HG03565 (cell line): ENCODE measurements at regions not wholly inside any gene's neighbourhood (a gene's known extent, or its start where the extent isn't known, plus 50 kb on each side); places are given as distances from the start of the nearest gene placed in this dataset.

Experiments
- ATAC-seq: cut with Tn5 transposase; IDR thresholded peaks from one replicate; pipeline ENCODE4 v1.9.1; 2021; ENCODE audit warnings: mild to moderate bottlenecking, moderate library complexity; ENCODE audit not compliant: unreplicated experiment

DNA sequence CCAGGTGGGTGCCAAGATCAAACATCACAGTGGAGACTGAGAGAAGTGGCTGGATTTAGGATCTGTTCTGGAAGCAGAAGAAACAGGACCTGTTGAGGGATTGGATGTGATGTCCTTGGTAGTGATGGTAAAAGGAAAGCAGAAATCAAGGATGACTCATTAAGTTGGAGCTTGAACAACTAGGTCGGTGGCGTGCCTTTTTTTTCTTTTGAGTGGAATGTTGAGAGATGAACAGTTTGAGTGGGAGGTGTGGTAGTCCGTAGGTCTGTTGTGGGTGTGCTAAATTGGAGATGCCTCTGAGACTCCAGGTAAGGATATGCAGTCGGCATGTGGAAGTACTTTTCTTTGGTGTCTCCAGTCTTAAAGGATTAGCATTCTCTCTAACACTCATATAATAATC is 92.1 kb upstream of the IL12B start:
- ATAC-seq: no peak

DNA sequence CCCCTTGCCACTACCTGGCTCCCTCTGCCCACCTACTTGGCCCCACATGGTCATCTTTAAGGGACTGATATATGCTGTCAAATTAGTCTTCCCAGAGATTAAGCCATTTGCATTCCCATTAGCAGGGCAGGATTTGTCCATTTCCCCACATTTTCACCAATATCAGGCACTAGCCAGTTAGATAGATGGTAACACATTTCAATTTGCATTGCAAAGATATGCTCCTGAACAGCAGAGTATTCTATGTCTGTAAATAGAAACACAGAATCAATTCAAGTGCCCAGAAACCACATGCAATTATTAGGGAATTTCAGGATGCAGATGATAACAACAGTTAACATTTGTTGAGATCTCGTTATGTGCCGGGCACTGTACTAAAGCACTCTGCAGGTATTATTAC is 92.6 kb upstream of the IL12B start:
- no peak for ATAC-seq

DNA sequence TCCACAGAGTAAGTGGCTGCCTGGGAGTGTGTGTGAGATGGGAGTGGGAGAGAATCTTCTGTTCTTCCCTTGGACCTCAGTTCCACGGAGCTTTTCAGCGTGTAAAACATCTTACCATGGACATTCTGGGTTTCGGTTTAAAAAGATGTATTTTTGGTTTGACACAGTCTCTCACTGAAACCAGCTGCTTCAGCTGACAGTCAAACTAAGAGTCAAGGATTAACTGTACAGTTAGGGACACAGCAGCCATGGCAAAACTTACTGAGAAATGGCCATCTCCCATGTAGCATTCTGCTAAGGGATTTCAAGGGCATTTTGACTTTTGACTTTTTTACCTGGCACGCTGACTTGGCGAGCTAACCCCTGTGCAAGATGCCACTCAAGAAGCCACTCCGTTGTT is 93.8 kb upstream of the IL12B start:
- no peak for ATAC-seq

DNA sequence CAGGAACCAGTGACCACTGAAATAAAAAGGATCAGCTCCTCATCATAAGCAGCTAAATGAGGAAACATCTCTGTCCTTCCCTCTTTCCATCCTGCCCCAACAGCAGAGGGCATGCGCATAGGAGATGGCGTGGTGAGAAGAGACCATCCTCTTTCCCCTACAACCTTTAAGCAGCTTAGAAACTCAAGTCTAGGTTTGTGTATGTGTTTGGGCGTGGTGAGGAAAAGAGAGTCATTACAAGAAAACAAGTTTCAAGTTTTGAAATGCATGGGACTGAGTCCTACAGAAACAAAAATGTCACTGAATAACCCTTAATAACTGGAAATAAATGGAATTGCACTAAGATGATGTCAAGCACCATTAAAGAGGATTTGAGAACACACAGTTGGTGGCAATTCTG is 96.4 kb upstream of the IL12B start:
- ATAC-seq: no peak

DNA sequence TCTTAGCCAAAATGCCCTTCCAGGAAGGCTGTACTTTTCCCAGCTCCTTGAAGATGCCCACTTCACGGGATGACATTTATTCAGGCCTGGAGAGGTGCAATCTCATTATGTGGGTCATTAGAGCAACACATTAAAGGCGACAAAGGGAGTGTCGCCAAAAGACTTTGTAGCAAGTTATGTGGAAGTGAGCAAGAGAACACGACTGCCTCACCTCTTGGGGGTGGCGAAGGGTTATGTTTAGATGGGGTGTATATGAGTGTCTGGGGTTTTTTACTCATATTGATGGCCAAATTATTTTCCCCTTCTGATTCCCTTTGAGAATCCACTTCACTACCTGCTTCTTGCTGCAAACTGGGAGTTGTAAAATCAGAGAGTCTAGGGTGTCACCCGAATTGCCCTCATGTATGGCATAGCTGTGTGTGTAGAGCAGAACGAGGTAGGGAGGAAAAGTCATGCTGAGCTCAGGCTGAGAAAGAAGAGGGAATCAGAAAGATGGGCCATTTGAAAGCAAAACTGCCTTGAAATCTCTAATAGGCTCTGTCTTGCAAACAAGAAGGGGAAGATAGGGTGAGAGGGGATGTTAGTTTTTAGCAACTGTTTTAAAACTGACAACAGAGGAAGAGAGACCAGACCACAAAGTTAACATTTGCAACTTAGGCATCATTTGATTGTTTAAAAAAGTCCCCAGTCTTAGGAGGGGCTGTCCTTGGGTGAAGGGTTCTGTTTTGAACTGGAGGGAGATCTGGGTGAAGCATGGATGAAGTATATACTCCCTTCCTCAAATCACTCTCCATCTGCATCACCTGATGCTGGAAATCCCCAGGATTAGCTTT is 97.1 kb upstream of the IL12B start:
- ATAC-seq: peak; percentile 68

DNA sequence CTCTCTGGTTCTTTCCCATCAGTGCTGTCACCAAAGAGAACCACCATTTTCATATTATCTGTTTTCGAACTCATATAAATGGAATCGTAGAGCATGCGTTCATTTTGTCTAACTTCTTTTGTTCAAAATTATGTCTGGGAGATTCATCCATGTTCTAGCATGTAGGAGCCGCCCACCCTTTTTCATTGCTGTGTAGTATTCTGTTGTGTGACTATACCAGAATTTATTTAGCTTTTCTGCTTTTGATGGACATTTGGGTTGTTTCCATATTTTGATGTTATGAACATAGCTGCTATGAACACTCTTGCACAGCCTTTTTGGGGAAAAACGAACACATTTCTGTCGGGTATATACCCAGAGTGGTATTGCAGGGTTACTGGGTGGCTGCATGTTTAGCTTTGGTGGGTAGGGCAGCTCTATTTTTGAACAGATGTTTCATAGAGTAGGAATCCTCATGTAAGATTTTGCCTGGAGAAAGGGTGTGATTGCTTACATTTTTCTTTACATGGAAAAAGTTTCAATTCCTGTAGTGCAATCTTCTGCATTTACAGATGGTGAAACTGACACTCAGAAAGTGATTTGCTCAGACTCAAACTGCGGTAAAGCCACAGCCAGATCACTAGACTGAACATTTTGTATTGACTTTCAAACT is 100.2 kb upstream of the IL12B start:
- peak; percentile 26 for ATAC-seq

DNA sequence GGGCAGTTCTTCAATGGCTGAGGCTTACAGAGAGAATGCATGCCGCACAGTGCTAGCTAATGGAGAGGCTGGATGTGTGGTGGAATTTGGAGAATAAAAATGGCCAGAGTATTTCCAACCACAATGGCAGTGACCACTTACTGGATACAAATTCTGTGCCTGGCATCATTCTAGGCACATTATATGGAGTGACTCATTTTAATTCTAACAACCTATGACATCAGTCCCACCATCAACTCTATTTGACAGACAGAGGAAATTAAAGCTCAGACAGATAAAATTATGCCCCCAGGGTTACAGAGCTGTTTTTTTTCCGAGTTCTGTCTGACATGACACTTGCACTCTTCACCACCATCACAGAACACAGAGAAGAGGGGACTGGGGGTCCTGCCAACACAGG is 105.6 kb upstream of the IL12B start:
- ATAC-seq: no peak

DNA sequence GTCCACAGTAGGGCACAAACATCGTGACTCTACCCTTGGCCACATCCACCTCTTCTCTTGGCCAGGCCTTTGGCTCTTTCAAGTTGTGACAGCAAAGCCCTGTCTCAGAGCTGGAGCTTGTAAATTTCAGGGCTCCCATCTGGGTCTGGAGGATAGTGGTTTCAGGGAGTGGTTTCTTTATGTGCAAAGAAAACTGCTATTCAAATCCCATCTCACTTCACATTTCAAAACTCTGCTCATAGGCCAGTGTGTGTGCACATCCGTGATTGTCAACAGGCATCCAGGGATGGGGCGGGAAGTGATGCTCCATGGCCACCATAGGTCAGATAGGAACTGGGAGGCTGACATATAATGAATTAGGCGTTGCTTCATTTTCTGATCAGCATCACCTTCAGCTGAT is 107.8 kb upstream of the IL12B start:
- ATAC-seq: no peak

DNA sequence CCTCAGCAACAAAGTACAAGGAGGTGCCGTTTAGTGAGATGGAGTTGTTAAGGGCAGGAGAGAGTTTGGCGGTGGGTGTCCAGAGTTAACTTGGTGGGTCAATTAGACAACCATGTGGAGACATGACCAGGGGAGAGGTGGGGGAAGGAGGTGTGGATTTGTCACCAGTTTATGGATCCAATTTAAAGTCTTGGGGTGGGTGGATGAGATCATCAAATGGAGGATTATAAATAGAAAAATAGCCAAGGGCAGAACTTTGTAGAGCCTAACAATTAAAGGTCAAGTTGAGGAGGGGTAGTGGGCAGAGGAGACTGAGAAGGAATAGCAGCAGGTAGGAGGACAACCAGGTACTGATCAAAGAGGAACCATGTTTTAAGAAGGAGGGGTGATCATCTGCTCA is 108.7 kb upstream of the IL12B start:
- ATAC-seq: no peak

DNA sequence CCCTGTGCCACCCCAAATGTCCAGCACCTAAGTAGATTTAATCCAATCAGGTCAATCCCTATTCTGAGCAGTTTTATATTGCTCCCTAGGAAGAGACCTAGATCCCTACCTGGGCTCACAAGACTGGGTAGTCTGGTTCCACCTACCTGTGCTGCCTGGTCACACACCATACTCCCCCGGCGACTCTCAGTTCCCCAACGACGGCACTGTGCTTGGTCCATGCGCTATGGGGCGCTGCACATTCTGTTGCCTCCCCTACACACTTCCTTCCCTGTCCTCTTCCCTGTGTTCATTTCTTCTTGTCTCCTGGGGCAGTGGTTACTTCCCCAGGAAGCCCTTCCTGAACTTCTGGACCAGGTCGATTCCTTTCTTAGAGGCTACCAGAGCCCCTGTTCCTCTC is 109.9 kb upstream of the IL12B start:
- ATAC-seq: peak; percentile 60

DNA sequence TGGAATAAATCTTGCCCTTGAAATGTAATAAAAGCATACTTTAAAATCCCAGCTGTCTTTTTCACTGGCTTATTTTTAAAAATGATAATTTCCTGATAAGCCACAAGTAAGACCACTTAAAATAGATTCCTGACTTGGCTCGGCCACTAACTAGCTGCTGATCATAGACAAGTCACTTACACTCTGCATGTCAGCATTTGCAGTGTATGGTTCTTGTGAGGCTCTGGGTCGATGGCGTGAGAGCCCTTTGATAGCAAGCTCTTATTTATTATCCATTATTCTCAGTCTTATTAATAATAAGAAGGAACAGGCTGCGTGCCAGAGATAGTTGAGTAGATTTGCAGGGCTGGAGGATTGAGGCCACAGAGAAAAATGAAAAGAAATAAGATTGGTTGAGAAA is 110.7 kb upstream of the IL12B start:
- ATAC-seq: no peak

DNA sequence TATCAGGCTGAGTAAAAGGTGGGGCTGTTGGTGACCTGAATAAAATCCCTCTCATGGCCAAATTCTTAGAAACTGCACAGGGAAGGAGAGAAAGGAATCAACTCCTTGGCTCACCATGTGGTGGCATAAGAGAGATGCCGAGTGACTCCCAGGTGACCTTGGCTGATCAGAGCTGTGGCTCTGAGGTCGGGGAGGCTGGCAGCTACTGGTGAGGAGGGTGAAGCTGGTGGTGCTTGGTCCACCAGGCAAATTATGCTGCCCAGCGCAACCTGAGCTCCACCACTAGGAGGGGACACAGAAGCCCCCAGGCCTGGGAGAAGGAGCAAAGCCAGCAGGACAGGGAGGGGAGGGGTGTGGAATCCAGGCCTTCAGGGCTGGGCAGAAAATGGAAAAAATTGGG is 111.2 kb upstream of the IL12B start:
- no peak for ATAC-seq

DNA sequence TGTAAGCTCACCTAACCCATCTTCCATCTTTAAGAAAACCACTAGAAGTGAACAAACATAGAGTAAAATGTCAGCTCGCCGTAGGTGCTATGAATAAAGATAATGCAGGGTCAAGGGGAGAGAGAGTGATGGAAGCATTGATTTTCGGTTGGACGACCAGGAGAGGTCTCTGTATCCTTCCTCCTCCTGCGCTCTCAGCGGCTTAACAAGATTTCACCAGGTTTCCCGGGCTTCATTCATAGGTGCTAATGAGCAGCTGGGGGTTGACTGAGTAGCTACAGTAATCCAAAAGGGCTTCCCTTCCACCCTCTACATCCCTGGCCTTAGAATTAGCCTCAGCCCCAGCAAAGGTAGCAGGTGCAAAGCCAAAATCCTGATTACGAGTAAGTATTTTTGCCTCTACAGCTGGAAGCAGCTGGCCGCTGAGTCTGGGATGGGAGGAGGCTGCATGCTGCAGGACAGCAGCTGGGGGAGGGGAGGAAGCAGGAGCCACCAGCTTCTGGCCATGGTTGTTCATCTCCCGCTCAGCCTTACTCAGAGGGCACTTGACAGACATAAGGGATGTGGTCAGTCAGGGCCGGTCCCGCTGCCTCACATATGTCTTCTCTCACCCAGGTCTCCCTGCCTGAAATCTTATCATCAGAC is 112.0 kb upstream of the IL12B start:
- ATAC-seq: no peak

DNA sequence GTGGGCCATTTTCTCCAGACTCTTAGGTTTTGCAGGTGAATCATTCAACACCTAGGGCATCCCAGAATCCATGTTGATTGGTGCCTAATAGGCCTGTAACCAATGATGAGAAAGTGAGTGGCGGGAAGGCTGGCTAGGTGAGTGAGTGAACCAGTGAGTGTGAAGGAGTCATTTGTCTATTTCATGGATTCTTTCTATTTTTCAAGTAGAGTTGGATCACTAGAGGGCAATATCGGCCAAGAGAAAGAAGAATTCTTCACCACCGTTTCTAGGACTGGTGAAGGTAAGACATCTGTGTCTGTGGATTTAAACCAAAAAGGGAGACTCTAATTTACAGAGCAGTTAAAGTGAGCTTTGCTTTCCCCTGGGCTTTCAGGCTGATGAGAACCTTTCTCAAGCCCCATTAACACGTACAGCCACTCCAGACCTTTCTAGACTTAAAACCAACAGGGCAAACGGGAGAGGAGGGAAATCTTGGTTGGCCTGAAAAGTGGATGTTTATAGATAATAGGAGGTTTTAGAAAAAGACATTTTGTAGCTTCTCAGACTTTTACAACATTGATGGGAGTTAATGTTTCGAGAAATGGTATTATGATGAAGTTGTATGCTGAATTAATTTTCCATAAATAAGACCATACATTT is 114.3 kb upstream of the IL12B start:
- no peak for ATAC-seq

DNA sequence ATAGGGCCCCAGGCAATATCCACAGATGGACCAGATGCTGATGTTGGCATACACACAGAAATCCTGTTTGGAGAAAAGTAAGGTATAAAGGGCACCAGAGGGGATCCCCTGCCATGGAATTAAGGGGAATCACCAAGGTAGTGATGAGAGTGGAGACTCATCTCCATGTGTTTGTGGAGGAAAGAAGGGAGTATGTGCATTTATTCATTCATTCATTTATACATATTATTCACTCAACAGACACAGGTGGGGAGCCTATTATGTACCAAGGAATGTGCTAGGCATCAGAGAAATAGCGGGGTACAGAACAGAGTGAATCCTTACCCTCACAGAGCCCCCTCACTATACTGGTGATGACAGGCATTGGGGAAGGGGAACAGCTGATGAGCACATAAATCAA is 116.8 kb upstream of the IL12B start:
- ATAC-seq: no peak

DNA sequence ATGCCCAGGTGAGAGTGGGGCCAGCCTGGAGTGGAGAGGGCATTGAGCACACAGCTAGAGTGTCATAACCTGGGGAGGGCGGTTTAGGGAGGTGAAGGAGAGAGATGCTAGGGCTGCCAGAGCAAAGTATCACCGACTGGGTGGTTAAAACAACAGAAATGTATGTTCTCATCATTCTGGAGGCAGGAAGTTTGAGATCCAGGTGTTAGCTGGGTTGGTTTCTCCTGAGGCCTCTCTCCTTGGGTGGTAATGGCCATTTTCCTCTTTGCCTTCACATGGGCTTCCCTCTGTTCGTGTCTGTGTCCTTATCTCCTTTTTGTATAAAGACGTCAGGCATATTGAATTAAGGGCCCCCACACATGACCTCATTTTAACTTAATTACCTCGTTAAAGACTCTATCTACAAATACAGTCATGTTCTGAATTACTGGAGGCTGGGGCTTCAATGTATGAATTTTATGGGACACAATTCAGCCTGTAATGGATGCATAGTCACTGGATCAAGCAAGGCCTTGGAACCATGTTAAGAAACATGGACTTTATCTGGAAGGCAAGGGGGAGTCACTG is 118.6 kb upstream of the IL12B start:
- no peak for ATAC-seq

DNA sequence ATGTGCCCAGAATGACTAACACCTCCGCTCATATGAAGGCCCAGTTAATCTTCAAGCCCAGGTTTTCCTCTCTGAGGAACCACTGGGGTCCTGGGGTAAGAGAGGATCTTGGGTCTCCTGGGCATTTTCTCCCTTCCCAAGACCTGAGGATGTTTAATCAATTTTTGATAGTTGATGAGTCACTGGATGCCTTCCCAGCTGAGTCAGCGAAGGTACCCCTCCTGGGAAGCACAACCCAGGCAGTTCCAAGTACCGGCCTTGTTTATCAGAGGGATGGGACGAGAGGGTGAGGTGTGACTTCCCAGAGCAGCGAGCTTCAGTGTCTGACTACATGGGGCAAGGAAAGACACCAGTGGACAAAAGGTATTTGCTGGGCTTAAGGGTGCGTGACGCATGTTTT is 119.6 kb upstream of the IL12B start:
- no peak for ATAC-seq

DNA sequence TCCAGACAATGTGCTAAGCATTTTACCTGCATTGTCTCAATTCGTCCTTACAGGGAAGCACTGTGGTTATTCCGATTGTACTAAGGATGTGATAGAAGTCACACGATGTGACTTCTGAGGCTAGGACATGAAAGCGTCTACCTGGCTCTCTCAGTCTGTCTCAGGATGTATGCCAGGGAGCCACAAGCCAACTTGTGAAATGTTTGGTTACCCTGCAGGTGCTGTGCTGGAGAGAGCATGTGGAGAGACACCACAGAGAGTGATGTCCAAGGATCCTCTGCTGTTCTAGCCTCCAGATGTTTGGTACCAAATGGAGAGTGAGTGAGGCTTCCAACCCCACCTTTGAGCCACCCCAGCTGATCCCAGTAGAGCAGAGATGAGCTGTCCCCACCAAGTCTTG is 120.1 kb upstream of the IL12B start:
- no peak for ATAC-seq

DNA sequence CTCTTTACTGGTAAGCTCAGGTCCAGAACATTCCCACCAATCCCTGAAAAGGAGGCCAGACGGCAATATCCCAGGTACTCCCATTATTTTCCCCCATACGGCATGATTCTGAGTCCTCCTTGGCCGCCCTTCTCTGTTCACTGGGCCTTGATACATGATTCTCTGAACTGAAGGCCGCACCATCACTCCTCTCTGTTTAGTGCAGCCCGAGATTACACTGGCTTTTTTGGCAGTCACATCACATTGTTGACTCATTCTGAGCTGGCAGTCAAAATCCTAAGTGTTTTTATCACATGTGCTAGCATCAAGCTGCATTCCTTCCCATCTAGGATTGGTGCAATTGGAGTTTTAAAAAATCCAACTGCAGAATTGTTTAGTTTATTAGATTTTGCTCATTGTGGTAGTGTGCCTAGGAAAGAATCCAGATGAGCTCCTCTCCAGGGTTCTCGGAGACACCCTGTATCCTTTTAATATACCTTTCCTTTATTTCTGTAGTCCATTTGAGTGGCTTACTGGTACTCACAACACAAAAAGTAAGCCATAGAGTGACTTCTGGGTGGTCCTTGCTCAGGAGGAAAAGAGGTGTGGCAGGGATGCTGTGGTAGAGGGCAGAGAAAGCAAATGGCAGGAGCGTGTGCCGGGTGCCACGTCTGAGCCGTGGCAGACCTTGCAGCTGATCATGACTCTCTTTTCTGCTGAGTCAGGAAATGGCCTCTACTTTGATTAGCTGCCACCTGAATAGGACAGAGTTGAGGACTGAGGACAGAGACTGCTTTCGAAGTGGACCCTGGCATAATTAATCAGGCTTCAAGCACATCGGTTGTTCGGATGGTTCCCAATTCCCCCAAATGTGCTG is 121.1 kb upstream of the IL12B start:
- ATAC-seq: no peak

DNA sequence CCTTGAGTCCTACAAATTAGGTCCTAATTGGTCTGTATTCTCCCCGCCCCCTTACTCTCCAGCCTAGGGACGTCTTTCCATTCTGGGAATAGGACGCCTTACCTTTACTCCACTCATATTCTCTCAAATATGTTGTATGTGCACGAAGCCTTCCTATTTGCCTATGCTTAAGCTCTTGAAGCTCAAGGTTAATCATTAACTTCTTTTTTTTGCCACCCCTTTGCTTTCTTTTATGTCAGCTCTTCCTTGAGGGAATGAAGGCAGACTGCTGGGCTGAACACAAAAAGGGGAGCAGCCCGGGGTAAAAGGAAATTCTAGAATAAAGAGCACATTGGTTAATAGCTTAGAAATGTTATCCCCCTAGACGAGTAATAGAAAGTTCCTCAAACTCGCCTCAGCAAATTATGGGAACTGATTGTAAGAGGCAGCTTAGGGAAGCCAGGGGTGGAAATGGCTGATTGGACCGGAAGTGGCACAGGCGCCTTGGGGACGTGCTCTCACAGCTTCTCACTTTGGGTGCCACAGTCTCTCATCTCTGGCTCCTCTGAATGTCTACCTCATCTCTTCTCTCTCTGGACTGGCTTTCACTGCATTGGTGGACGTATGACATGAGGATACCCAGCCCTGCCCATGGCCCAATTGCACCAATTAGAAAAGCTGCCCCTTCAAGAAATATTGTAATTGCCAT is 122.3 kb upstream of the IL12B start:
- ATAC-seq: no peak
